ENCODE measurements at regions not wholly inside any gene's neighbourhood (a gene's known extent, or its start where the extent isn't known, plus 50 kb on each side); places are given as distances from the start of the nearest gene placed in this dataset.

- no peak for DNase-seq
These were observed 97.4 kb upstream of the ITGA1 start for GRCh38 chr5:52690236-52690768.

- DNase-seq, result no peak
These were observed 95.7 kb upstream of the ITGA1 start for GRCh38 chr5:52692039-52692438.

- no peak for DNase-seq
These were observed 95.1 kb upstream of the ITGA1 start for GRCh38 chr5:52692606-52693005.

- peak; percentile 26 for DNase-seq
These were observed 94.4 kb upstream of the ITGA1 start for GRCh38 chr5:52693280-52693679.

- DNase-seq, result no peak
These were observed 93.9 kb upstream of the ITGA1 start for GRCh38 chr5:52693836-52694235.

- no peak for DNase-seq
These were observed 93.1 kb upstream of the ITGA1 start for GRCh38 chr5:52694648-52695047.

GRCh38 chr5:52702877-52703276, 84.8 kb upstream of the ITGA1 start:
- no peak for DNase-seq

- DNase-seq, result no peak
These were observed 84.4 kb upstream of the ITGA1 start for GRCh38 chr5:52703321-52703720.

GRCh38 chr5:52705720-52706119, 82.0 kb upstream of the ITGA1 start:
- no peak for DNase-seq

- no peak for DNase-seq
These were observed 80.9 kb upstream of the ITGA1 start for GRCh38 chr5:52706775-52707174.

GRCh38 chr5:52707616-52708015, 80.1 kb upstream of the ITGA1 start:
- DNase-seq, result no peak

- DNase-seq, result no peak
These were observed 79.3 kb upstream of the ITGA1 start for GRCh38 chr5:52708463-52708862.

- no peak for DNase-seq
These were observed 78.4 kb upstream of the ITGA1 start for GRCh38 chr5:52709167-52709925.

- DNase-seq, result no peak
These were observed 77.3 kb upstream of the ITGA1 start for GRCh38 chr5:52710310-52710971.

GRCh38 chr5:52710972-52711596, 76.6 kb upstream of the ITGA1 start:
- DNase-seq, result no peak

- DNase-seq, result no peak
These were observed 75.4 kb upstream of the ITGA1 start for GRCh38 chr5:52712354-52712753.

GRCh38 chr5:52725065-52725746, 62.5 kb upstream of the ITGA1 start:
- peak; percentile 39 for DNase-seq

GRCh38 chr5:52725808-52726207, 61.9 kb upstream of the ITGA1 start:
- no peak for DNase-seq

- no peak for DNase-seq
These were observed 60.7 kb upstream of the ITGA1 start for GRCh38 chr5:52727020-52727419.

GRCh38 chr5:52727576-52727975, 60.1 kb upstream of the ITGA1 start:
- no peak for DNase-seq

- no peak for DNase-seq
These were observed 59.5 kb upstream of the ITGA1 start for GRCh38 chr5:52728224-52728623.

GRCh38 chr5:52728686-52729085, 59.0 kb upstream of the ITGA1 start:
- DNase-seq, result no peak

GRCh38 chr5:52731274-52732027, 56.3 kb upstream of the ITGA1 start:
- no peak for DNase-seq
